ENCODE measurements at regions not wholly inside any gene's neighbourhood (a gene's known extent, or its start where the extent isn't known, plus 50 kb on each side); places are given as distances from the start of the nearest gene placed in this dataset.
"Not testable (repeated sequence)": the region's sequence is repeated elsewhere in the genome, so short reads cannot be mapped to it uniquely, and the experiment has no call there.

DNA sequence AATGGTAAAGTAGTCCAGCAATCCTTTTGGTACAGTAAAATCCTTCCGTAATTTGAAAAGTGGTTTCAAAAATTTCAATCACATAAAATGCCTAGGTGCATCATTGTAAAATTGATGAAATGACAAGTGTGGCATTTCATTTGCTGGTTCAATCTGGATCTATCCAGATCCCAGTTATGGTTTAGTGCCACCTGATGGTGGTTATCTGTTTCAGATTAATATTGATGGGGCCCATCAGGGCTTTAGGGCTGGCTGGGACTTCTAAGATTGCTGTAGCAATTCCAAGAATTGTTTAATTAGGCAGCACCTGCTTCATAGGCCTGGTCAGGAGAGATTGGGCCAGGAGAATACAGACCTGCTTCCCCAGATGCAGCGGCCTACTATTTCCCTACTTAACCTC is 55.5 kb upstream of the PIK3C3 start:
- DNase-seq: peak in 1 of 2 experiments; percentile 7

DNA sequence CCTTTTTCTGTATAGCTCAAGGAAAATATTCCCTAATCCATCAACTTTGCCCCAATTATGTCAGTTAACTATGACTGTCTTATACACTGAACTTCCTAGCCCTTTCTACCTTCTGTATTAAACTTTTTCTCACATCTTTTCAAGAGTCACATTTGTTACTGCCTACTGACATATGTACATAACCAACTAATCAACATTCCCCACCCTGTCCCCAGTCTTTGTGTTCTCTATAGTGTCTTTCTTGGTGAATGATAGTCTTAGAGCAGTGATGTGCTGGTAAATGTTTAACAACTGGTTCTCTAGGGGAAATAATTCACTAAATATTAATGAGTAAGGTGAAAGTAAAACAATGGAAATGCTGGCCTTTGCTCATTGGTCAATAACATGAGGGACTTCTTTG is 61.6 kb upstream of the PIK3C3 start:
- DNase-seq: no peak

DNA sequence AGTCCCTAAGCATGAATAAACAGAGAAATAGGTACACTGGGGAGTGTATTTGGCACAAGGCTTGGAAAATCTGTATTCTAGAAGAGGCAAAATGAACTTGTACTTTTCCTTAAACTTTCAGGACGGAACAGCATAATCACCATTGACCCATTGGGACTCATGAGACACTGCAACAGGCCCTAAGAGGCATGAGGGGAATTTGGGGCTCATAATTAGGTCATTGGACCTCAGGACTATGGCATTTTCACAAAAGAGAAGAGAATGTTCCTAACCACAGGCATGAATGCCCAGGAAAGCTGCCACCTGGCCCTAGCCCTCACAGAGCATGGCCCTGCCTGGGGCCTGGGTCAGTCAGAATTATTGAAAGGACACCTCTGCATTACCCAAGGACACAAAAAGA is 67.9 kb upstream of the PIK3C3 start:
- DNase-seq: no peak

DNA sequence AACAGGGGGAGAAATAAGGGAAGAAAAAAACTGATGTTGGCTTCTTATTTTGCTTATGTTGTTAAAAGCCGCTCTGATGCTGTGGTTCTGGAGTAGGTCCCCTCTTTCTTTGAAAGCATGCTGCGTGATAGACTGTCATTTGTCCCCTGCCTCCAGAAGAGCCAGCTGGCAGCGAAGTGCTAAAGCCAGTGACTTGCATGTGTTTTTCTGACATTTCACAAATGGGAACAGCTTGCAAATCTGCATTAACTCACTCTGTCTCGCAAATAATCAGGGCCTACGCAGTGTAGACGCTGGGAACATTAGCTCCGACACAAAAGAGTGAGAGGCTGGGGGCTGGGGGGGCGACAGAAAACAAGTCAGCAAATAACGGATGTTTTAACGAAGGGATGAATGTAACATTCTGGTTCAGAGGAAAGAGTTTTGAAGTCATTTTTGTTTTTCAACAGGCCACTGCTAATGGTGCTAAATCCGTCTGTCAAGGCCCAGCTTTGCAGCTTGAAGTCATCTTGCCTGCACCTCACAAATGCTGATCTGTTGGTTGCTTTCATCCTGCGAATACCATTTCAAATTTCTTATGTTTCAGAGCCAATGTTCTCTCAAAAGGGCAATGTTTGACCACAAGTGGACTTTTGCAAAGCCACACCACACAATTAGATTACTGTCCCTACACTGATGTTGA is 68.8 kb upstream of the PIK3C3 start:
- no peak for DNase-seq

DNA sequence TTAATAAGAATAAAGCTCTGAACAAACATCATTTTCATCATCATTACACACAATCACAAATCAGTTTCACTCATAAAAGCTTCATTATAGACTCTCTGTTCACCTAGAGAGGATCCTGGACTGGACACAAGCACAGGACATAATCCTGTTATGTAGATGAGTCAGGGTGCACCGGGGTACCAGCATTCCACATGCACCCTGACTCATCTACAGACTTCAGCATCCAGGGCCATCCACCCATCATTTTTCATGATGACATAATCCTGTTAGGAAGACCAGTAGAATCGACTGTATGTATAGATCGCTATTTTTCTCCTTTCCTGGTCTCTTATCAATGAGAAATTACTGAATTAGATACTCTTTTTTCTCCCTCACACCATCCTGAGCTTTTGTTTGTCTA is 73.7 kb upstream of the PIK3C3 start:
- no peak for DNase-seq

DNA sequence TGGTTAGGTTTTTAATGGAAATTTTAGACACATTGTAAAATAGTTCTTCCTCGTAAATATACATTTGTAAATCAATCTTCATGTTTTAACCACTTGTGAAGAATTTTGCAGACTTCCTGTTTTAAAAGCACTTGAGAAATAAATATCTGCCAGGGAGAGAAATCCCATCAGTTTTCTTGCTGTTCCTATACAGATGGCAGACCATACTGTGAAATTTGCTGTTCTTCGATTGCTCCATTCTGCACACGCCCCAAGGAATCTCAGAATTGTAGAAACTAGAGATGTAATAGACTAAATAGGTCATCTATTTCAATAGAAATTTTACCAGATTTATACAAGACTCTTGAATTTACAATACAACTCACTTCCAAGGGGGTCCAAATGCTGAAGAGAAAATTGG is 75.8 kb upstream of the PIK3C3 start:
- no peak for DNase-seq

DNA sequence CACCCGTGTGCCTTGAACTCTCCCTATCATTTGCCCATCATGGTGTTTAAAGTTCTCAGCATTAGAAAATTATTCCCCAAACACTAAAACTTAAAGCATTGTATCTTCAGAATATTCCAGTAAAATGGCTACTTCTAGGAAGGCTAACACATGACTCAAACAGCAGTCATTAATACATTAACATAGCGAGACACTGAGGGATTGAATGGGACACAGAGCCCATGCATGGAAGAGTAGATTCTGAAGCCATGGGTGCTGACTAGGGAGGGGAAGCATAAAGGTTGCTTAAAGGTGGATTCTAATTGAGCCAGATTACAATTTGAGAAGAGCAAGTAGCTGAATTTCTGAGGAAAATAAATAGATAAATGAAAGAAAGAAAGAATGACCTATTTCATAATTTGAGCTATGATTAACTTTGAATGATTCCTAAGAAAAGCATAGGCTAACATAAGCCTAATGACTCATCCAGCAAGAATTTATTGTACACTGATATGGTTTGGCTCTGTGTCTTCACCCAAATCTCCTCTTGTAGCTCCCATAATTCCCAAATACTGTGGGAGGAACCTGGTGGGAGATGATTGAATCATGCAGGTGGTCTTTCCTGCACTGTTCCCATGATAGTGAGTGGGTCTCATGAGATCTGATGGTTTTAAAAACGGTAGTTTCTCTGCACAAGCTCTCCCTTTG is 79.8 kb upstream of the PIK3C3 start:
- DNase-seq: no peak

DNA sequence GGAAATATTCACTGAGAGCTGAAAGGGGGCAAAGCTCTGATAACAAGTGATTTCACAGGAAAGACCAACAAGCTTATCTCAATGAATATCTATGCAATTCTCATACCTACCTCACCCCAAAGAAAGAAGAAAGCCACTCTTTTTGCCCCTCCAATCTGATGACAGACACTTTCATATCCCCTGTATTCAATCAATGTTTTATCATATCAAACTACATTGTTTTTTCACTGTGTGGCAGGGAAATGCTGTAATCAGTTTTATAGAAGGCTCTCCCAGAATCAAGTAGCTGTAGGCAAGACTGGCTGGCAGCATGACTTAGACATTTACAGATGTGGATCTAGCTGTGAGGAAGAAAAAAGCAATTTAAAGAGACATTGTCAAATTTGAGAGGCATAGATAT is 81.3 kb upstream of the PIK3C3 start:
- DNase-seq: no peak

DNA sequence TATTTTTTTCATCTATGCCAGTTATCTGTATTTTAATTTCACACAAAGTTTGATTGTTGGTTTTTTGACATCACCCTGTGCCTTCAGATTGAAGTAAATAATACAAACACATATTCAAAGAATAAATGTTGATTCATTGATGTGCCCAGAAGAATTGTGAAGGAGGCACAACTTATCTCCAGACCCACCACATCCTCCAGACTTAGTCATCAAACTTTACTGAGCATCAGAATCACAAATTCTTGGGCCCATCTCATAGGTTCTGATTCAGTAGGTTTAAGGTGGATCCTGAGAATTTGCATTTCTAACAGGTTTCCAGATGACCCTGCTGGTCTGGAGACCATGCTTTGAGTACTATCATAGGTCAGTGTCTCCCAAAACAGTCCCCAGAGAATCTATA is 82.8 kb upstream of the PIK3C3 start:
- no peak for DNase-seq

DNA sequence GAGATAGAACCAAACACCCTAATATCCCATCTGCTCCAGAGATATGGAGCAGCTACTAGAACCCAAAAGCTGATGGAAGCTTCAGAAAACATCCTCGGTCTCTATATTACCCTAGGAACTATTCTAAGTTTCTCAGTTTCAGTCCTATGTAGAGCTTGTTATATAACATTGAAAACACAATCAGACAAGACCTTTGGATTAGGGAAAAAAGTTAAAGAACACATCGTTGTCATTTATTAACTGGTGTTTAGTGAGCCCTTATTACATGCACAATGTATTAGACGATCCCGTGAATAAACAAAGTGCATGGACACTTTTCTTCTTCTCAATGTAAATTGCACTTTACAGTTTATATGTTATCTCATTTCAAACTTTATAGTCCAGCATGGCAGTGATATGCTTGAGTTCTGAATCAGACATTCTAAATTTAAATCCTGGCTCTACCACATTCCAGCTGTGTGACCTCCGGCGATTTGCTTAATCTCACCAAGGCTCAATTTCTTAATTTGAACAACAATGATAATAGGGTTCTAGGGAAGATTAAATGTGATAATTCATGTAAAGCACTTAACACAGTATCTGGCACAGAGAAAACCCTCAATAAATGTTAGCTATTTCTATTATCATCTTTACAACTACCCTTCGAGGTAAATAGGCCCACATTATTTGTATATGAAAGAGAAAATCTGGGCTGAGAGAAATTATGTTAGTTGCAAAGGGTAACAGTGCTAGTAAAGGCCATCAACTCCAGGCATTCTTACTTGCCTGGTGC is 83.6 kb upstream of the PIK3C3 start:
- DNase-seq: no peak

DNA sequence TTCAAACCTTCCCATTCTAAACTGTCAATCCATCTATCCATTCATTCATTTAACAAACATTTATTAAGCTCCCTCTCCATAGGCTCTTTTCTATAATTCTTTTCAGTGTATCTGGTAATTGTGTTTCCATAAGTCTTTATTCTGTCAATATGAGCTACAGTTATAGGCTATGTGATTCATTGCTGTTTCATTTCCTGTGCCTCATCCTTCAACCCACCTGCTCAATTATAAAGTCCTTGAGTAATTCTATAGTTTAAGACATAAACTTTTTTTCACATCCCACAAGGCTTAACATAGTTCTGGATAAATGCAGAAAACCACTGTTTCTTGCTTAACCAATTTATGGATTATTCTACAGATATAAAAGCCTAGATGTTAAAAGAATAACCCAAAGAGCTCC is 84.2 kb upstream of the PIK3C3 start:
- DNase-seq: no peak

DNA sequence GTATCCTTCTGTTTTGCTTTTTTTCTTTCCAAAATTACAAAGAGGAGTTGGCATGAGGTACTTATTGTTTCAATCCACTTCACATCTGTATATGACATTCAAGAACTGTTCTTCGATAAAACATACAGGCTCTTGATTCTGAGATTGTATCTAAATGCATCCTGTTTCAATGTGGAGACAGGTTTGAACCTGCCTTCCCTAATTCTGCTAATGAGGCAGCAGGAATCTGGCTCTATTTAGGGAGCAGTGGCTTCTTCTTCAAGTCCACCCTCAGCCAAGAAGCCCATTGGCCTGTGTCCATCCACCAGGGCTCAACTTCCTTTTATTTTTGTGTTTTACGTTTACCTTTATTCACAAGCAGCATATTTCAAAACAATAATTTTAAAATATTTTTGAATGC is 84.8 kb upstream of the PIK3C3 start:
- DNase-seq: no peak

DNA sequence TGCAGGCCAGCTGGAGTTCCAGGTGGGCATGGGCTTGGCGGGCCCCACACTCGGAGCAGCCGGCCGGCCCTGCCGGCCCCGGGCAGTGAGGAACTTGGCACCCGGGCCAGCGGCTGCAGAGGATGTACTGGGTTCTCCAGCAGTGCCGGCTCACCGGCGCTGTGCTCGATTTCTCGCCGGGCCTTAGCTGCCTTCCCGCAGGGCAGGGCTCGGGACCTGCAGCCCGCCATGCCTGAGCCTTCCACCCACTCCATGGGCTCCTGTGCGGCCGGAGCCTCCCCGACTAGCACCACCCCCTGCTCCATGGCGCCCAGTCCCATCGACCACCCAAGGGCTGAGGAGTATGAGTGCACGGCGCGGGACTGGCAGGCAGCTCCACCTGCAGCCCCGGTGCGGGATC is 89.2 kb upstream of the PIK3C3 start:
- not testable (repeated sequence) for DNase-seq

DNA sequence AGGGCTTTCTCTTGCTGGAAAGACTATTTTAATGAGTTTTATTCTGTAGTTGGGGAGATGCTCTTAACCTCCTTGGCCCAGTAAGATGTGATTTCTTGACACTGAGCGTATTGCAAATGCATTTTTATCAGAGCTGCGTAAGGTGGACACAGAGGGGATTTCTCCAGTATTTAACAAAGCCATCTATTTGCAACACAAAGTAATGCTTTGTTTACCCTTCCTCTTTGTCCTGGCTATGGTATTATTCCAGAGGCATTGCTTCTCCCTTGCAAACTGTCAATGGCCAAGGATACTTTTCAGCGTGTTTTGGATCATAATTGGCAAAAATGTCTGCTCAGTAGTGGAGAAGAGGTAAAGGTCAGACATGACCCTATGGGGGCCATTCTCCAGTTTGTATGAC is 90.8 kb upstream of the PIK3C3 start:
- no peak for DNase-seq

DNA sequence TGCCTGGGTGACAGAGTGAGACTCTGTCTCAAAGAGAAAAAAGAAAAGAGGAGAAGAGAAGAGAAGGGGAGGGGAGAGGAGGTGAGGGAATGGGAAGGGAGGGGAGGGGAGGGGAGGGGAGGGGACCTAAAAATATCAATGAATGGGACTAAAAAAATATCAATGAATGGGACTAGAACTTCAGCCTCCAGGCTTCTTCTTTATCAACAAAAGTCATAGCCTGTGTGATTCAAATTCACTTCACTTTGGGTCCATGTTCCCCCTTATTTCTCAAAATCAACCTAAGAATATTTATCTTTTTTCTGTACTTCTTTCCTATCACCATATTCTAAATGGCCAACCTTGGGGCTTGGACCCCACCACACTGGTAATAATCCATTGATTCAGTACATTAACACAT is 92.1 kb upstream of the PIK3C3 start:
- no peak for DNase-seq

DNA sequence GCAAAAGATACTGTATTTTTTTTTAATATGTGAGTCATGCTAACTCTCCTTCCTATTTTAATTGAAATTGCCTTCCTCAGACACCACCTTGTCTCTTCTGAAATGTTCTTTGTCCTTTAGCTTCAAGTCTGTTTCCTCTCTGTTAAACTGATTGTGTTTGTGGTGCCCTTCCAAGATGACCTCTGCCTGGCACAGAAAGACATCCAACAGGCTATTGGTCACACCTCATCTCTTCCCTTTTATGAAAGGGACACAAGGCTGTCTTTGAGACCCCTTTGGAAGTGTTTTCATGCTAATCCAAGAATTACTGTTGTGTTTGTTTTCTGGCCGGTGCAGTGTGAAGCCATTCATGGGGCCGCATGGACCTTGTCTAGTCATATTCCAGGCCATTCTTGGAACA is 94.0 kb upstream of the PIK3C3 start:
- DNase-seq: no peak

DNA sequence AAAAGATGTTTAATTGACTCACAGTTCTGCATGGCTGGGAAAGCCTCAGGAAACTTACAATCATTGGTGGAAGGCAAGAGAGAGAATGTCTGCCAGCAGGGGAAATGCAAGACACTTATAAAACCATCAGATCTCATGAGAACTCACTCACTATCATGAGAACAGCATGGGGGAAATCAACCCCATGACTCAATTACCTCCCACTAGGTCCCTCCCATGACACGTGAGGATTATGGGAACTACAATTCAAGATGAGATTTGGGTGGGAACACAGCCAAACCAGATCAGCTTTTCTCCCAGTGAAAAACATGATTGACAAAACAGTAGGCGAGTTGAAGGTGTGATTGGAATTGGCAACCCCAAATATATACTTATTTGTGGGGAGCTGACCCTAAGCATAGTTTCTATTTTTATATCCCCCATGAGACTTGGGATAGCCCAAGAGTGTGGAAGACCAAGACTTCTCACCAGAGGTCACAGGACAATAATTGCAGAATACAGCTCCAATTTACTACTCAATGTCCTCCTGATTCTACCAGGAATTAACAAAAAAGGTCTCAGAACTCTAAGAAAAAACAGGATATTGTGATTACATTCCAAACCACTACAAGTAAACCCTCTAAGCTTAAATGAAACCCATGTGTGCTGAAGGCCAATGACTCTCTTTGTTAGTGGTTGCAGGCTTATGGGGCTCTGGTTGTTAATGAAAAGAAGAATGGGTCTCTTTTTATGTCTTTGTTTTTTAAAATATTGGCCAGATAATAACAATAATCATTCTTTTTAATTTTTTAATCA is 96.1 kb upstream of the PIK3C3 start:
- no peak for DNase-seq

DNA sequence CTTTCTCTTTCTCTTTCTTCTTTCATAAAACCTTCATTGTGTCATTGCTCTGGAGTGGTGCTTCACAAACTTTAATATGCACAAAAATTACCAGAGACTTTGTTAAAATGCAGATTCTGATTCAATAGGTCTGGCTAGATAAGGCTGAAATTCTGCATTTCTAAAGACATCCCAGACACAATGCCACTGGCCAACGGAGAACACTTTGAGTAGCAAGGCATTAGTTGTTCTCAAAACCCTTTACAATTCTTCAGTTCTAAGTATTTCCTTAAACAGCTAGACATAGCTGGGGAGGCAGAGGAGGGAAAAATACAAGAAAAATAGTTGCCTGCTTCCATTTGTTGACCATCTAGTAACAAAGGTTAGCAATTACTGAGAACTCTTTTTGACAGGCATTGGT is 101.8 kb upstream of the PIK3C3 start:
- no peak for DNase-seq

DNA sequence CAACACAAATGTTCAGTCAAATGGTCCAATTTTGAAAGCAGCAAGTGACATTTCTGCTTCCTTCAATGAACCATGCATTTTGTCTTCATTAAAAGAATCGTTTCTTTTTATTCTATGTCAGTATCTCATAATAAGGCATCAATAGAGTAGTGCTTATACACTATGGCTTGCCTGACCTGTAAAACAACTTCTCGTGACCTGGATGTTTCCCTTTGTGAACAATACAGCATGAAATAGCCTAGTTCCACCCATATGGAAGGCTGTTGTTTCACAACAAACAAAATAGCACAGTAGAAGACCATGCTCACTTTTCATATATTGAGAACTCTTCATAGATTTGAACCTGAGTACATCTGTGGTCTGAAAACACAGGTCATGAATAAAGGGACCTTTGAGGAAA is 104.3 kb upstream of the PIK3C3 start:
- DNase-seq: no peak

DNA sequence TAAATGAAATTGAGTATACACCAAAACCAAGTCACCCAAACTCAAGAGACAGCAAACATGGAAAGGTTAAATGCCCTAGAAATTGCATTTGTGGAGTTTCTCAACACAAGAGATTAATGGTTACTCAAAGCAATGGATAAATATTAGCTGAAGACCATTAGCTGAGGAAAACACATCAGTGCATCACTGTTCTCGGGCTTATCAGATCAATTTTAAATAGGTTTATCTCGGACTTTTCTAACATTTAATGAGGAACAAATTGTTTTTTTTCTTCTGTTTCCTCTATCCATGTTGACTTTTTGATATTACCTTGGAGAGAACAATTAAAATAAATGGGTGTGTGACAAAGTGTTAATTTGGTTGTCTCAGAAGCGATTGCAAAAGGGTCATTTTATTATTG is 105.4 kb upstream of the PIK3C3 start:
- no peak for DNase-seq

DNA sequence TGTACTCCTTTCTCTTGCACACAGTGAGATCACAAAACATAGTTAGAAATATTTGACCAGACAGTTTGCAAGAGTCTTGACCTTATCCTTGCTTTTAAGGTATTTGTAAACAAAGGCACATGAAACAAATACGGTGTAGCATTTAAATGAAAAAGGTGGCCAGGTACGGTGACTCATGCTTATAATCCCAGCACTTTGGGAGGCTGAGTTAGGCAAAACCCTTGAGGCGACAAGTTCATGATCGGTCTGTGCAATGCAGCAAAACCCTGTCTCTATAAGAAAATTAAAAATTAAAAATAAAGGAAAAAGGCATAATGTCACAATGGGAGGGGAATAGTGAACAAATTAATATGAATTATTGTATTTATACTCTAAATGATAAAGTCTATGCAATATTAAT is 109.5 kb upstream of the PIK3C3 start:
- DNase-seq: no peak

DNA sequence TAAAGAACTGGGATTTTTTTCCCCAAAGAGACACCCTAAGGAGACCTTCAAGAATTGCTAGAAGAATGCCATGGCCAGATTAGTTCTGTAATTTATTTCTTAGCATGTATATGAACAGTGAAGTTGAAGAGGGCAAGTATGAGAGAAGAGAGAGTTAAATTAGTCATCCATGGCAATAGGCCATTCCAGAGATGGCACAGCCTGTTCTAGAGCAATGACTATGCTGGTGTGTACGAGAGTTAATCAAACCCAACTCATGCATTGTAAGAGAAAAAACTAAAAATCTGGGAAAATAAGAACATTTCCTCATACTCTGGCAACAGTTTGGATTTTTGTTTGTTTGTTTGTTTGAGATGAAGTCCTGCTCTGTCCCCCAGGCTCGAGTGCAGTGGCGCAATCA is 112.1 kb upstream of the PIK3C3 start:
- DNase-seq: no peak
